GM10266 (cell line): ENCODE measurements at regions not wholly inside any gene's neighbourhood (a gene's known extent, or its start where the extent isn't known, plus 50 kb on each side); places are given as distances from the start of the nearest gene placed in this dataset.

ENCODE experiments used
- DNase-seq: peaks from one replicate; pipeline ENCODE4 v3.0.0; 2012; ENCODE audit errors: extremely low spot score
- TF ChIP-seq, protein P1 (sequence below): IDR thresholded peaks from 2 replicates; pipeline ENCODE4 v1.5.1; 2012; ENCODE audit warnings: mild to moderate bottlenecking, low read depth; ENCODE audit not compliant: control insufficient read depth, insufficient read depth; ENCODE audit errors: missing control alignments

GRCh38 chr1:209030454-209031167 is 552.9 kb upstream of the CAMK1G start:
- no peak for DNase-seq
- TF ChIP-seq, protein P1, sequence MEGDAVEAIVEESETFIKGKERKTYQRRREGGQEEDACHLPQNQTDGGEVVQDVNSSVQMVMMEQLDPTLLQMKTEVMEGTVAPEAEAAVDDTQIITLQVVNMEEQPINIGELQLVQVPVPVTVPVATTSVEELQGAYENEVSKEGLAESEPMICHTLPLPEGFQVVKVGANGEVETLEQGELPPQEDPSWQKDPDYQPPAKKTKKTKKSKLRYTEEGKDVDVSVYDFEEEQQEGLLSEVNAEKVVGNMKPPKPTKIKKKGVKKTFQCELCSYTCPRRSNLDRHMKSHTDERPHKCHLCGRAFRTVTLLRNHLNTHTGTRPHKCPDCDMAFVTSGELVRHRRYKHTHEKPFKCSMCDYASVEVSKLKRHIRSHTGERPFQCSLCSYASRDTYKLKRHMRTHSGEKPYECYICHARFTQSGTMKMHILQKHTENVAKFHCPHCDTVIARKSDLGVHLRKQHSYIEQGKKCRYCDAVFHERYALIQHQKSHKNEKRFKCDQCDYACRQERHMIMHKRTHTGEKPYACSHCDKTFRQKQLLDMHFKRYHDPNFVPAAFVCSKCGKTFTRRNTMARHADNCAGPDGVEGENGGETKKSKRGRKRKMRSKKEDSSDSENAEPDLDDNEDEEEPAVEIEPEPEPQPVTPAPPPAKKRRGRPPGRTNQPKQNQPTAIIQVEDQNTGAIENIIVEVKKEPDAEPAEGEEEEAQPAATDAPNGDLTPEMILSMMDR = no peak

DNA sequence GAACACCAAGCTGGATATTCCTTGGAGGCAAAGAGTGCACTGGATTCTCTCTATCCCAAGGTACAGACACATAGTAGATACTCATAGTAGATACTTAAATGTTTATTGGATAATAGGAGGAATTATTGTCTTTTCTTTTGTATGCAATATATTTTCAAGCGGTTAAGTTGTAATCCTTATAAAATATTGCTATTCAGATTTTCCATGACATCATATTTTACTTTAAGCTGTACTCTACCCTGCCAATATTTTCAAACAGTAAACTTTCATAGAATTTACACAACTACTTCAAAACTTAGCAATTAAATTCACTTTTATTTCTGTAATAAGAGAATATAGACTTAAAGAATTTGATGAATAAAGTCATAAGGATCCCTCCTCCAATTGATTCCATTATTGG is 546.5 kb upstream of the CAMK1G start:
- DNase-seq = no peak
- TF ChIP-seq, protein P1 = no peak

GRCh38 chr1:209038316-209038715 is 545.2 kb upstream of the CAMK1G start:
- no peak for DNase-seq
- TF ChIP-seq, protein P1 = no peak

- TF ChIP-seq, protein P1 = no peak
- no peak for DNase-seq
Observed at GRCh38 chr1:209038735-209039134, 544.8 kb upstream of the CAMK1G start.

DNA sequence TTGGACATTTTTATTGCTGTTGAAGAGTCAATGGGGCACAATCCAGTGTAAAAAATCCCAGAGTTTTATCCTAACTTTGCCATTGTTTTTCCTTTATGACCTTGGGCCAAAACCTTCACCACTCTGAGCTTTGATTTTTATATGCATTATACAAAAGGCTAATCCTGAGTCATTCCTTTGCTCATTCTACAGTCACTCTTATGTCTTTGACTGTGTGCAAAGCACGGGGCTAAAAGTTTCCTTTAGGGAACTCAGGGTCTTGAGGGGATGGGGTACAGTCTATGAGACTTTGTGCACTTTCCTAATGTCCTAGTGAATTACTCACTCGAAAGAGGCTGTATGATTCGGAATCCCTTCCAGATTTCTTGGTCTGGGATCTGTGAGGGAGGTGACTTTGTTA is 543.2 kb upstream of the CAMK1G start:
- no peak for DNase-seq
- TF ChIP-seq, protein P1 = no peak

- no peak for DNase-seq
- TF ChIP-seq, protein P1 = no peak
Observed at GRCh38 chr1:209041927-209042326, 541.6 kb upstream of the CAMK1G start.

- no peak for DNase-seq
- TF ChIP-seq, protein P1 = no peak
Observed at GRCh38 chr1:209042413-209042812, 541.1 kb upstream of the CAMK1G start.
